ENCODE measurements at regions not wholly inside any gene's neighbourhood (a gene's known extent, or its start where the extent isn't known, plus 50 kb on each side); places are given as distances from the start of the nearest gene placed in this dataset.

DNA sequence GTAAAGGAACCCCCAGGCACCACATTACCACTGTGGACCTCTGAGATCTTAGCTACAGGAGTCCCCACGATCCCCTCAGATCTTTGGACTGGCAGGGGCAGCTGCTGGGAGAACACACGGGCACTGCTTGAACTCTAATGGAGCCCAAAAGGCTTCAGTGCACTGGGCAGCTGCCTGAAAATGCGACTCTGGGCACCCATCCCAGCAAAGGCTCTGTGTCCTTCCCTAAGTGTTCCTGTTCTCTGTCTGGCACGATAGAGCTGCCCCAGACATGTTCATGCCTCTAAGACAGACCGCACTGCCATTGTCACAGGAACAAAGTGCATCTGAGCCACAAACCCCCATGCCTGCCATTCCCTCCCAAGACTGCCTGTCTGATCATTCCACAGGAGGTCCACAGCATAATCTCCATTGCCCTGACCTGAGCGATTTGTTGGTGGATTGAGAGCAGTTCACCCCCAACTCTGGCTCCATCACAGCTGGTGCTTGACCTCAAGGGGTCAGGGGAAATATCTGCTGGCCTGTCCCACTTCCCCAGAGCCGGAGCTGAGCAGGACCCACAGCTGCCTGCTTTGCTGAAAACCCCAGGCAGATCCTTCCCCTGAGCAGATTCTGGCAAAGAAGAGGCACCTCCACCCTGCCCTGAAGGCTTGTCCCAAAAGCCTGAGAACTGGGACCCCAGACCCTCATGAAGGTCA, 436.0 kb upstream of the INTU start:
- TF ChIP-seq, protein P1, sequence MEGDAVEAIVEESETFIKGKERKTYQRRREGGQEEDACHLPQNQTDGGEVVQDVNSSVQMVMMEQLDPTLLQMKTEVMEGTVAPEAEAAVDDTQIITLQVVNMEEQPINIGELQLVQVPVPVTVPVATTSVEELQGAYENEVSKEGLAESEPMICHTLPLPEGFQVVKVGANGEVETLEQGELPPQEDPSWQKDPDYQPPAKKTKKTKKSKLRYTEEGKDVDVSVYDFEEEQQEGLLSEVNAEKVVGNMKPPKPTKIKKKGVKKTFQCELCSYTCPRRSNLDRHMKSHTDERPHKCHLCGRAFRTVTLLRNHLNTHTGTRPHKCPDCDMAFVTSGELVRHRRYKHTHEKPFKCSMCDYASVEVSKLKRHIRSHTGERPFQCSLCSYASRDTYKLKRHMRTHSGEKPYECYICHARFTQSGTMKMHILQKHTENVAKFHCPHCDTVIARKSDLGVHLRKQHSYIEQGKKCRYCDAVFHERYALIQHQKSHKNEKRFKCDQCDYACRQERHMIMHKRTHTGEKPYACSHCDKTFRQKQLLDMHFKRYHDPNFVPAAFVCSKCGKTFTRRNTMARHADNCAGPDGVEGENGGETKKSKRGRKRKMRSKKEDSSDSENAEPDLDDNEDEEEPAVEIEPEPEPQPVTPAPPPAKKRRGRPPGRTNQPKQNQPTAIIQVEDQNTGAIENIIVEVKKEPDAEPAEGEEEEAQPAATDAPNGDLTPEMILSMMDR (conservative IDR thresholded peaks at IDR 0.05): no peak
- Mint-ChIP-seq H3K27me3 (ENCODE audit: low read depth) (no peaks in the 10 kb centered on the region), H3K4me1 (no peaks in the 10 kb centered on the region), H3K9me3 (peaks cover 6% of the 10 kb centered on the region), H3K36me3 (ENCODE audit: low read depth) (peaks cover 5% of the 10 kb centered on the region), H3K27ac (ENCODE audit: unreplicated experiment) (no peak overlapping the region), H3K4me3 (no peak overlapping the region)
- DNase-seq (ENCODE audit: low read depth, low spot score): no peak

DNA sequence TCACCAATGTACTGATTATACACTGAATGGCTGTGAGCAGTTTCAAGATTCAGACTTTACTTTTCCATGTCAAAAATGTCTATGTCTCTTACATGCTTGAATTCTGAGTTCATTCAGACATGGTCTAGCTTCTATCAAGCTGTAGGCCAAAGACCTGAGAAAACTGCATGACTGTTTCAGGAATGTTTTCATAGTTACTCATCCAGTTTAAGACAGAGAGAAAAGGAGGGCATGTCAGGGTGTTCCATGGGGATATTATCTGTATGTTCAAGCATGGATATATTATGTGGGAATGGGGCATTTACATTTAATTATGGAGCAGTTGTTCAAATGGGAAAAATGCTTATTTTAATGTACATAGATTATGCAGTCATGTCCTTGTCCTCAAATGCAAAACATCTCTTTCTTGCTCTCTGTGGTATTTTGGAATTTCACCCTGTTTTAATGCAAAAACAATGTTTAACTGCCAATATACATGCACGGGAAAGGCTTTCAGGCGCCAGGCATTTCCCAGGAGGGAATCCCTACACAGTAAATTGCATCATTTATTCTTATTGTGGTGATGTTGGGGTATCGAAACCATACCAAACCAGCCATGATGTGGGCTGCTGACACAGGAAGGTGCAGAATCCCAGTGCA, 429.1 kb upstream of the INTU start:
- Mint-ChIP-seq H3K4me3 (no peak overlapping the region), H3K27me3 (ENCODE audit: low read depth) (no peaks in the 10 kb centered on the region), H3K4me1 (no peaks in the 10 kb centered on the region), H3K27ac (ENCODE audit: unreplicated experiment) (no peak overlapping the region), H3K9me3 (peaks cover 10% of the 10 kb centered on the region), H3K36me3 (ENCODE audit: low read depth) (peaks cover 5% of the 10 kb centered on the region)
- no peak for DNase-seq (ENCODE audit: low read depth, low spot score)
- TF ChIP-seq, protein P1 (conservative IDR thresholded peaks at IDR 0.05): no peak

DNA sequence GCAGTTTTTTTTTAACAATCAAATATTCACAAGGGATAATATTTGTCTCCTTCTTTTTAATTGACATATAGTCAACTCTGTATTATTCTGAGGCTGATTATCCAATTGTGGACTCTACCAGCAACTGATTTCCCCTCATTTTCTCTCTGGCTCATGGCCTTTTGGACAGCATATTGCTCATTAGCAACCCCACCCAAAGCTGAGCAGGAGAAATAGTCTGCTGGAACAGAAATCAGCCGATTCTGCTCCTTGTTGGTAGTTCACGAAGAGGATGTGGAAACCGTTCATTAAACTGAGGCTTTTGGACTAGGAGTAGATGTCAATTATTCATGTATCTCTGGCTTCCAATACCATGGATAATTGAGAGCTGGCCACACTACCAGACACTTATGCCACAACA, 428.4 kb upstream of the INTU start:
- TF ChIP-seq, protein P1 (conservative IDR thresholded peaks at IDR 0.05): no peak
- no peak for DNase-seq (ENCODE audit: low read depth, low spot score)
- H3K4me1 Mint-ChIP-seq: no peaks in the 10 kb centered on the region
- H3K27ac Mint-ChIP-seq (ENCODE audit: unreplicated experiment): no peak overlapping the region
- no peak overlapping the region for H3K4me3 Mint-ChIP-seq
- H3K27me3 Mint-ChIP-seq (ENCODE audit: low read depth): no peaks in the 10 kb centered on the region
- no peaks in the 10 kb centered on the region for H3K36me3 Mint-ChIP-seq (ENCODE audit: low read depth)
- peaks cover 11% of the 10 kb centered on the region for H3K9me3 Mint-ChIP-seq

DNA sequence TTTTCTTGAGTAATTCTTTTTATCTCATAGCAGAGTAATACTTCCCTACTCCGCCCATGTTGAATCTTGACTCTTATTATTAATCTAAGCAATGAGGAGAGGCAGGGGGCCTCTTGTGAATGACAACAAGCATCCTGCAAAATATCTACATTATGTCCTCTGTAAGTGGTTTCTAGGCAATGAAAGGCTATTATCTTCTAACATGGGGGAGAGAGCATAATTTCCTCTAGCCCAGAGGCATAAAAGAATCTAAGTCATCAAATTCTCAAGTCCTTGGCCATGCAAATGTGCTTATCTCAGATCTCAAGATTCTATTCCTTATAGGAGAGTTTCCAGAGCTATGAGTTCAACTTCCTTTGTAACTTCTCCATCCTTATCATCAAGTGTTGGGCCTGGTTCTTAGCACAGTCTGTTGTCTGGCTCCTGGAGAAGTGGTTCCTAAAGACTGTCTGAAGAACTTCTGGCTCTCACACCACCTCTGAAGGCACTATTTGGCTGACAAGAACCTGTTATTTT, 423.1 kb upstream of the INTU start:
- H3K27me3 Mint-ChIP-seq (ENCODE audit: low read depth): no peaks in the 10 kb centered on the region
- H3K4me3 Mint-ChIP-seq: no peak overlapping the region
- TF ChIP-seq, protein P1 (conservative IDR thresholded peaks at IDR 0.05): no peak
- H3K9me3 Mint-ChIP-seq: peaks cover 12% of the 10 kb centered on the region
- no peaks in the 10 kb centered on the region for H3K4me1 Mint-ChIP-seq
- no peaks in the 10 kb centered on the region for H3K36me3 Mint-ChIP-seq (ENCODE audit: low read depth)
- DNase-seq (ENCODE audit: low read depth, low spot score): no peak
- no peak overlapping the region for H3K27ac Mint-ChIP-seq (ENCODE audit: unreplicated experiment)

DNA sequence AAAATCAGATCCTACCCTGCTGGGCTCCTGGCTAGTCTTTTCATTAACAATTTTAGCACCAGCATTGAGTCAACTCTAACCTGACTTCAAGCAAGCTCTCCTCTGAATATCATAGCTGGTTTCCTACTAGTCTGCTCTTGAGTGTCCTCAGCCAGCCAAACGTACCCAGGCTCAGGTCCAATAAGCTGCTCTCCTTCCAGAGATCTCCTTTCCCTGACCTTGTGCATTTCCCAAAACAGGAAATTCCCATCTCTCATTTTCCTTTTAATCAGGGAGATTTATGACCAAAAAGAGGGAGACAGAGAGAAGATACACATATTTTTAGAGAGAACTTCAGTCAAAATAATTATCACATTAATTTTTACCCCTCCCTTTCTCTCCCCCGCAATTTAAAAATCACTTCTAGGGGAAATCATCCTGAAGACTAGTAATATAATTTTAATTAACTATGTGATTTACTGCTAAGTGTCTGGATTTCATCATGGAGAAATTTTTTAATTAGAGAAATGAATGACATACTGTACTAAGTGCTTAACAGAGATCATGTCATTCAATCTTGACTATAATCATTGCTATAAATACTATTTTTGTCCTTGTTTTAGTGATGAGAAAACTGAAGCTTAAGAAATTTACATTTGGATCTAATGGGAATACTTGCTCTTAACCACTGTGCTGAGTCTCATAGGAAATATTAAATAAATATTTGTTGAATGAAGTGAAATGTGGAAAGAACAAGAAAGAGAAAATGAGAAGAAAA, 421.7 kb upstream of the INTU start:
- TF ChIP-seq, protein P1 (conservative IDR thresholded peaks at IDR 0.05): no peak
- H3K4me3 Mint-ChIP-seq: no peak overlapping the region
- no peaks in the 10 kb centered on the region for H3K27me3 Mint-ChIP-seq (ENCODE audit: low read depth)
- H3K4me1 Mint-ChIP-seq: no peaks in the 10 kb centered on the region
- H3K9me3 Mint-ChIP-seq: peaks cover 12% of the 10 kb centered on the region
- DNase-seq (ENCODE audit: low read depth, low spot score): no peak
- no peaks in the 10 kb centered on the region for H3K36me3 Mint-ChIP-seq (ENCODE audit: low read depth)
- no peak overlapping the region for H3K27ac Mint-ChIP-seq (ENCODE audit: unreplicated experiment)

Data from neural crest cell (in vitro differentiated cells).